MCF 10A (cell line): ENCODE measurements at regions not wholly inside any gene's neighbourhood (a gene's known extent, or its start where the extent isn't known, plus 50 kb on each side); places are given as distances from the start of the nearest gene placed in this dataset.

Experiments
- BruUV-seq: library from RNA; stranded (reverse); fragments of 400-500 nt; replicated peaks from 2 replicates; lab custom pipeline; 2021; lab: Mats Ljungman, UMichigan
- CTCF ChIA-PET: fragments of 300-600 bp; sonication (Branson Sonifier 250); formaldehyde crosslinking; extraction: SDS; loops from one replicate; lab custom pipeline; 2021; ENCODE audit warnings: antibody characterized with exemption, inconsistent platforms; lab: Yijun Ruan, JAX
- POLR2A ChIA-PET: fragments of 300-600, 350-650 bp; sonication (Branson Sonifier 250); formaldehyde crosslinking; extraction: SDS; loops from one replicate; lab custom pipeline; 2020; ENCODE audit warnings: antibody characterized with exemption, inconsistent platforms; lab: Yijun Ruan, JAX
- DNase-seq: peaks from one replicate; pipeline ENCODE4 v3.0.0-alpha.2; 2018; ENCODE audit not compliant: unreplicated experiment
- H3K27ac Mint-ChIP-seq: one replicate; pipeline ENCODE4 v1.8.0; 2022; ENCODE audit warnings: mild to moderate bottlenecking, low read depth, mixed read lengths; ENCODE audit not compliant: unreplicated experiment
- H3K27me3 Mint-ChIP-seq: one replicate; pipeline ENCODE4 v1.8.0; 2022; ENCODE audit warnings: mixed read lengths; ENCODE audit not compliant: insufficient read depth, unreplicated experiment
- H3K36me3 Mint-ChIP-seq: one replicate; pipeline ENCODE4 v1.8.0; 2022; ENCODE audit warnings: mild to moderate bottlenecking, moderate library complexity, mixed read lengths; ENCODE audit not compliant: insufficient read depth, unreplicated experiment
- H3K4me1 Mint-ChIP-seq: one replicate; pipeline ENCODE4 v1.8.0; 2022; ENCODE audit warnings: mixed read lengths; ENCODE audit not compliant: insufficient read depth, unreplicated experiment
- H3K4me3 Mint-ChIP-seq: one replicate; pipeline ENCODE4 v1.8.0; 2022; ENCODE audit warnings: mild to moderate bottlenecking, moderate library complexity, mixed read lengths; ENCODE audit not compliant: unreplicated experiment
- H3K9me3 Mint-ChIP-seq: one replicate; pipeline ENCODE4 v1.8.0; 2022; ENCODE audit warnings: mixed read lengths; ENCODE audit not compliant: unreplicated experiment
- CTCF ChIP-seq: fragments of 200-600 bp; IDR thresholded peaks from one replicate; pipeline ENCODE4 v1.8.0; 2022; ENCODE audit warnings: antibody characterized with exemption, mild to moderate bottlenecking; ENCODE audit not compliant: unreplicated experiment
- intact Hi-C: fragments of 100-400 bp; cut with micrococcal nuclease; formaldehyde crosslinking; loops from 2 replicates; pipeline ENCODE4 v1.14.1; 2022

- Mint-ChIP-seq H3K4me1 (no peaks in the 10 kb centered on the region), H3K4me3 (no peak overlapping the region), H3K36me3 (no peaks in the 10 kb centered on the region), H3K27me3 (no peaks in the 10 kb centered on the region), H3K9me3 (no peaks in the 10 kb centered on the region), H3K27ac (no peak overlapping the region)
- TF ChIP-seq CTCF, result no peak
- ChIA-PET POLR2A (no interaction called here), CTCF (interaction anchor here (0.6 to 0.9 kb wide), 2 partner anchors 26 to 429 kb away, joined by 3 to 4 read pairs; no protein-coding TSS in a partner anchor)
- DNase-seq, result no peak
- intact Hi-C loops, result no loop called here
- BruUV-seq, result no TSS peak
Measured at GRCh38 chr15:77547801-77548588, 84.7 kb downstream of the LINGO1 start.

- H3K4me3 Mint-ChIP-seq, result no peak overlapping the region
- TF ChIP-seq CTCF, result no peak
- POLR2A ChIA-PET, result interaction anchor here (0.6 kb wide), 1 partner anchor 486 kb away, joined by 4 read pairs; no protein-coding TSS in a partner anchor
- no peaks in the 10 kb centered on the region for H3K36me3 Mint-ChIP-seq
- no peak overlapping the region for H3K27ac Mint-ChIP-seq
- DNase-seq, result no peak
- CTCF ChIA-PET, result interaction anchor here (0.6 to 8.7 kb wide), 4 partner anchors 274 to 440 kb away, joined by 3 to 82 read pairs (median 4); no protein-coding TSS in a partner anchor
- BruUV-seq, result no TSS peak
- no peaks in the 10 kb centered on the region for H3K9me3 Mint-ChIP-seq
- H3K4me1 Mint-ChIP-seq, result peaks cover 4% of the 10 kb centered on the region
- no peaks in the 10 kb centered on the region for H3K27me3 Mint-ChIP-seq
- intact Hi-C loops, result no loop called here
Measured at GRCh38 chr15:77546870-77547269, 85.8 kb downstream of the LINGO1 start.

- CTCF ChIA-PET, result interaction anchor here (0.9 to 8.7 kb wide), 6 partner anchors 49 to 442 kb away, joined by 3 to 82 read pairs (median 4); no protein-coding TSS in a partner anchor
Measured at GRCh38 chr15:77546050-77546501, 86.6 kb downstream of the LINGO1 start.

More at GRCh38 chr15:77546050-77546501, 86.6 kb downstream of the LINGO1 start:
- no peak overlapping the region for H3K4me3 Mint-ChIP-seq
- DNase-seq, result peak; percentile 61
- H3K4me1 Mint-ChIP-seq, result peaks cover 4% of the 10 kb centered on the region
- BruUV-seq, result no TSS peak
- POLR2A ChIA-PET, result no interaction called here
- H3K27ac Mint-ChIP-seq, result no peak overlapping the region
- H3K36me3 Mint-ChIP-seq, result no peaks in the 10 kb centered on the region
- H3K9me3 Mint-ChIP-seq, result no peaks in the 10 kb centered on the region
- H3K27me3 Mint-ChIP-seq, result no peaks in the 10 kb centered on the region
- intact Hi-C loops, result no loop called here
- no peak for TF ChIP-seq CTCF
